ENCODE measurements at regions not wholly inside any gene's neighbourhood (a gene's known extent, or its start where the extent isn't known, plus 50 kb on each side); places are given as distances from the start of the nearest gene placed in this dataset.

- TF ChIP-seq CTCF (IDR thresholded peaks at IDR 0.05) (no peak), EZH2 (IDR thresholded peaks at IDR 0.05) (no peak), EZH2phosphoT487 (IDR thresholded peaks at IDR 0.05) (no peak)
Observed at GRCh38 chr5:2629045-2629444, 122.4 kb downstream of the IRX2 start.

Measured in neural progenitor cell (in vitro differentiated cells).